DMS 273 (cell line): ENCODE measurements at regions not wholly inside any gene's neighbourhood (a gene's known extent, or its start where the extent isn't known, plus 50 kb on each side); places are given as distances from the start of the nearest gene placed in this dataset.
"Not testable (repeated sequence)": the region's sequence is repeated elsewhere in the genome, so short reads cannot be mapped to it uniquely, and the experiment has no call there.

Source experiments
- DNase-seq: peaks from one replicate; lab custom pipeline; 2025; ENCODE audit not compliant: unreplicated experiment; lab: John Stamatoyannopoulos, UW

- no peak for DNase-seq
Observed at GRCh38 chr6:141118991-141119390, 1013.7 kb upstream of the GJE1 start.

GRCh38 chr6:141117874-141118273 lies 1014.9 kb upstream of the GJE1 start:
- DNase-seq: no peak

GRCh38 chr6:141110481-141110880 lies 1022.2 kb upstream of the GJE1 start:
- DNase-seq: no peak

GRCh38 chr6:141107591-141108160 lies 1025.0 kb upstream of the GJE1 start:
- DNase-seq: no peak

- DNase-seq: peak; percentile 50
Observed at GRCh38 chr6:141105481-141105880, 1027.2 kb upstream of the GJE1 start.

- DNase-seq: no peak
Observed at GRCh38 chr6:141103246-141103645, 1029.5 kb upstream of the GJE1 start.

GRCh38 chr6:141097471-141097870 lies 1035.3 kb upstream of the GJE1 start:
- DNase-seq: no peak

- no peak for DNase-seq
Observed at GRCh38 chr6:141095308-141095707, 1037.4 kb upstream of the GJE1 start.

GRCh38 chr6:141088171-141088570 lies 1044.6 kb upstream of the GJE1 start:
- no peak for DNase-seq

- peak; percentile 49 for DNase-seq
Observed at GRCh38 chr6:141077355-141078333, 1055.1 kb upstream of the GJE1 start.

- DNase-seq: no peak
Observed at GRCh38 chr6:141057761-141058160, 1075.0 kb upstream of the GJE1 start.

- DNase-seq: no peak
Observed at GRCh38 chr6:141056945-141057625, 1075.6 kb upstream of the GJE1 start.

GRCh38 chr6:141050471-141050870 lies 1082.3 kb upstream of the GJE1 start:
- DNase-seq: no peak

- no peak for DNase-seq
Observed at GRCh38 chr6:141048451-141048850, 1084.3 kb upstream of the GJE1 start.

- DNase-seq: not testable (repeated sequence)
Observed at GRCh38 chr6:141046496-141046895, 1086.2 kb upstream of the GJE1 start.

GRCh38 chr6:141041596-141042087 lies 1091.1 kb upstream of the GJE1 start:
- no peak for DNase-seq

GRCh38 chr6:141035312-141036200 lies 1097.2 kb upstream of the GJE1 start:
- DNase-seq: no peak

GRCh38 chr6:141033101-141033500 lies 1099.6 kb upstream of the GJE1 start:
- no peak for DNase-seq

- no peak for DNase-seq
Observed at GRCh38 chr6:141029908-141030307, 1102.8 kb upstream of the GJE1 start.

GRCh38 chr6:141028791-141029280 lies 1103.9 kb upstream of the GJE1 start:
- no peak for DNase-seq
